ENCODE measurements at regions not wholly inside any gene's neighbourhood (a gene's known extent, or its start where the extent isn't known, plus 50 kb on each side); places are given as distances from the start of the nearest gene placed in this dataset.

DNA sequence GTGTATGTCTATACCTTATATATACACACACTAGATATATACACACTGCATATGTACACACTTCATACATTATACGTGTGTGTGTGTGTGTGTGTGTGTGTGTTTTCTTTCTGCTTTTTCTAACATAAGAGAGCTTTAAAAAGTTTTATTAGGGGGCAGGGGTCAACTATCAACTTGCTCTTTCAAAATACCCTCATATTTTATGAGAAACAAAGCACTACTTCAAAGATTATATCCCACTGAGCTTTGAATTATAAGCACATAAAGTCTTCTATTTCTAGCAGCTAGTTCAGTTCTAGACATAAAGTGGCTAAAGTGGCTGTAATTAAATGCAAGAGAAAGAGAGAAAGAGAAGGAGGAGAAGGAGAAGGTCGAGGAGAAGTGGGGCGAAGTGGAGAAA, 1361.3 kb downstream of the ZPLD1 start:
- TF ChIP-seq GLIS3 (CRISPR knock-in tag; IDR thresholded peaks at IDR 0.05) (no peak), TOX (CRISPR knock-in tag; IDR thresholded peaks at IDR 0.05; ENCODE audit: borderline replicate concordance) (no peak), RARB (CRISPR knock-in tag; IDR thresholded peaks at IDR 0.05) (no peak), ZFP30 (CRISPR knock-in tag; IDR thresholded peaks at IDR 0.05) (no peak), BACH2 (CRISPR knock-in tag; IDR thresholded peaks at IDR 0.05; ENCODE audit: borderline replicate concordance) (no peak), ZFP3 (CRISPR knock-in tag; IDR thresholded peaks at IDR 0.05) (no peak), ZNF70 (CRISPR knock-in tag; IDR thresholded peaks at IDR 0.05) (no peak)
- TF ChIP-seq, protein P1, sequence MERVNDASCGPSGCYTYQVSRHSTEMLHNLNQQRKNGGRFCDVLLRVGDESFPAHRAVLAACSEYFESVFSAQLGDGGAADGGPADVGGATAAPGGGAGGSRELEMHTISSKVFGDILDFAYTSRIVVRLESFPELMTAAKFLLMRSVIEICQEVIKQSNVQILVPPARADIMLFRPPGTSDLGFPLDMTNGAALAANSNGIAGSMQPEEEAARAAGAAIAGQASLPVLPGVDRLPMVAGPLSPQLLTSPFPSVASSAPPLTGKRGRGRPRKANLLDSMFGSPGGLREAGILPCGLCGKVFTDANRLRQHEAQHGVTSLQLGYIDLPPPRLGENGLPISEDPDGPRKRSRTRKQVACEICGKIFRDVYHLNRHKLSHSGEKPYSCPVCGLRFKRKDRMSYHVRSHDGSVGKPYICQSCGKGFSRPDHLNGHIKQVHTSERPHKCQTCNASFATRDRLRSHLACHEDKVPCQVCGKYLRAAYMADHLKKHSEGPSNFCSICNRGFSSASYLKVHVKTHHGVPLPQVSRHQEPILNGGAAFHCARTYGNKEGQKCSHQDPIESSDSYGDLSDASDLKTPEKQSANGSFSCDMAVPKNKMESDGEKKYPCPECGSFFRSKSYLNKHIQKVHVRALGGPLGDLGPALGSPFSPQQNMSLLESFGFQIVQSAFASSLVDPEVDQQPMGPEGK (CRISPR knock-in tag; IDR thresholded peaks at IDR 0.05; ENCODE audit: borderline replicate concordance): no peak
- TF ChIP-seq, protein P2, sequence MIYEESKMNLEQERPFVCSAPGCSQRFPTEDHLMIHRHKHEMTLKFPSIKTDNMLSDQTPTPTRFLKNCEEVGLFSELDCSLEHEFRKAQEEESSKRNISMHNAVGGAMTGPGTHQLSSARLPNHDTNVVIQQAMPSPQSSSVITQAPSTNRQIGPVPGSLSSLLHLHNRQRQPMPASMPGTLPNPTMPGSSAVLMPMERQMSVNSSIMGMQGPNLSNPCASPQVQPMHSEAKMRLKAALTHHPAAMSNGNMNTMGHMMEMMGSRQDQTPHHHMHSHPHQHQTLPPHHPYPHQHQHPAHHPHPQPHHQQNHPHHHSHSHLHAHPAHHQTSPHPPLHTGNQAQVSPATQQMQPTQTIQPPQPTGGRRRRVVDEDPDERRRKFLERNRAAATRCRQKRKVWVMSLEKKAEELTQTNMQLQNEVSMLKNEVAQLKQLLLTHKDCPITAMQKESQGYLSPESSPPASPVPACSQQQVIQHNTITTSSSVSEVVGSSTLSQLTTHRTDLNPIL (CRISPR knock-in tag; IDR thresholded peaks at IDR 0.05; ENCODE audit: low read depth): no peak
- TF ChIP-seq, protein P3, sequence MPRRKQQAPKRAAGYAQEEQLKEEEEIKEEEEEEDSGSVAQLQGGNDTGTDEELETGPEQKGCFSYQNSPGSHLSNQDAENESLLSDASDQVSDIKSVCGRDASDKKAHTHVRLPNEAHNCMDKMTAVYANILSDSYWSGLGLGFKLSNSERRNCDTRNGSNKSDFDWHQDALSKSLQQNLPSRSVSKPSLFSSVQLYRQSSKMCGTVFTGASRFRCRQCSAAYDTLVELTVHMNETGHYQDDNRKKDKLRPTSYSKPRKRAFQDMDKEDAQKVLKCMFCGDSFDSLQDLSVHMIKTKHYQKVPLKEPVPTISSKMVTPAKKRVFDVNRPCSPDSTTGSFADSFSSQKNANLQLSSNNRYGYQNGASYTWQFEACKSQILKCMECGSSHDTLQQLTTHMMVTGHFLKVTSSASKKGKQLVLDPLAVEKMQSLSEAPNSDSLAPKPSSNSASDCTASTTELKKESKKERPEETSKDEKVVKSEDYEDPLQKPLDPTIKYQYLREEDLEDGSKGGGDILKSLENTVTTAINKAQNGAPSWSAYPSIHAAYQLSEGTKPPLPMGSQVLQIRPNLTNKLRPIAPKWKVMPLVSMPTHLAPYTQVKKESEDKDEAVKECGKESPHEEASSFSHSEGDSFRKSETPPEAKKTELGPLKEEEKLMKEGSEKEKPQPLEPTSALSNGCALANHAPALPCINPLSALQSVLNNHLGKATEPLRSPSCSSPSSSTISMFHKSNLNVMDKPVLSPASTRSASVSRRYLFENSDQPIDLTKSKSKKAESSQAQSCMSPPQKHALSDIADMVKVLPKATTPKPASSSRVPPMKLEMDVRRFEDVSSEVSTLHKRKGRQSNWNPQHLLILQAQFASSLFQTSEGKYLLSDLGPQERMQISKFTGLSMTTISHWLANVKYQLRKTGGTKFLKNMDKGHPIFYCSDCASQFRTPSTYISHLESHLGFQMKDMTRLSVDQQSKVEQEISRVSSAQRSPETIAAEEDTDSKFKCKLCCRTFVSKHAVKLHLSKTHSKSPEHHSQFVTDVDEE (CRISPR knock-in tag; IDR thresholded peaks at IDR 0.05): no peak
- TF ChIP-seq, protein P4, sequence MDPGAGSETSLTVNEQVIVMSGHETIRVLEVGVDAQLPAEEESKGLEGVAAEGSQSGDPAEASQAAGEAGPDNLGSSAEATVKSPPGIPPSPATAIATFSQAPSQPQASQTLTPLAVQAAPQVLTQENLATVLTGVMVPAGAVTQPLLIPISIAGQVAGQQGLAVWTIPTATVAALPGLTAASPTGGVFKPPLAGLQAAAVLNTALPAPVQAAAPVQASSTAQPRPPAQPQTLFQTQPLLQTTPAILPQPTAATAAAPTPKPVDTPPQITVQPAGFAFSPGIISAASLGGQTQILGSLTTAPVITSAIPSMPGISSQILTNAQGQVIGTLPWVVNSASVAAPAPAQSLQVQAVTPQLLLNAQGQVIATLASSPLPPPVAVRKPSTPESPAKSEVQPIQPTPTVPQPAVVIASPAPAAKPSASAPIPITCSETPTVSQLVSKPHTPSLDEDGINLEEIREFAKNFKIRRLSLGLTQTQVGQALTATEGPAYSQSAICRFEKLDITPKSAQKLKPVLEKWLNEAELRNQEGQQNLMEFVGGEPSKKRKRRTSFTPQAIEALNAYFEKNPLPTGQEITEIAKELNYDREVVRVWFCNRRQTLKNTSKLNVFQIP (CRISPR knock-in tag; IDR thresholded peaks at IDR 0.05; ENCODE audit: borderline replicate concordance, low read depth): no peak
